C1 segment of cervical spinal cord (tissue), 14 donors: ENCODE measurements at regions not wholly inside any gene's neighbourhood (a gene's known extent, or its start where the extent isn't known, plus 50 kb on each side); places are given as distances from the start of the nearest gene placed in this dataset.
A peak's percentile ranks its signal among the peaks of the same experiment; 100 is the strongest.
"Not testable (repeated sequence)": the region's sequence is repeated elsewhere in the genome, so short reads cannot be mapped to it uniquely, and the experiment has no call there.

Source experiments
- DNase-seq, 14 donors: peaks; one replicate each; lab custom pipeline; 2025; lab: John Stamatoyannopoulos, UW

DNA sequence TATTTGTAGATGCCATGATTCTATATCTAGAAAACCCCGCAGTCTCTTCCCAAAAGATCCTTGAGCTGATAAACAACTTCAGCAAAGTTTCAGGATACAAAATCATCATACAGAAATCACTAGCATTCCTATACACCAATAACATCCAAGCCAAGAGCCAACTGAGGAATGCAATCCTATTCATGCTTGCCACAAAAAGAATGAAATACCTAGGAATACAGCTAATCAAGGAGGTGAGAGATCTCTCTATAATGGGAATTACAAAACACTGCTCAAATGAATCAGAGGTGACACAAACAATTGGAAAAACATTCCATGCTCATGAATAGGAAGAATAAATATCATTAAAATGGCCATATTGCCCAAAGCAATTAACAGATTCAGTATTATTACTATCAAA is 551.4 kb upstream of the SLC39A10 start:
- DNase-seq, result no peak

DNA sequence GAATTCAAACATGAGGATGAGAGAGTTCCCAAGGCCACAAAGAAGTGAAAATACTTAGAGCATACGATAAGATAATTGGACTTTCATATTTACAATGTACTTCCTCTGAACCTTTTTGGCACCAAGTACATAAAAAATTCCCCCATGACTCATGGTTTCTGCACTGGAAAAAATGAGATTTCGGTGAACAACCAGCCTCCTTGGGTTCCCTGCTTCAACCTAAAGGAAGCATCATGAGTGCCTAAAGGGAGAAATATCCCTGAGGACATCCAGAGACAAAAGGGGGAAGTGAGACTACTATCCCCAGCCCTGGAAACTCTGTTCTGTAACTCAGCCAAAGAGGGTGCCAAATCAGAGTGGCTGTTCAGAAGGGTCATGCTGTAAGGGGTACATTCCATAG is 562.7 kb upstream of the SLC39A10 start:
- no peak for DNase-seq

DNA sequence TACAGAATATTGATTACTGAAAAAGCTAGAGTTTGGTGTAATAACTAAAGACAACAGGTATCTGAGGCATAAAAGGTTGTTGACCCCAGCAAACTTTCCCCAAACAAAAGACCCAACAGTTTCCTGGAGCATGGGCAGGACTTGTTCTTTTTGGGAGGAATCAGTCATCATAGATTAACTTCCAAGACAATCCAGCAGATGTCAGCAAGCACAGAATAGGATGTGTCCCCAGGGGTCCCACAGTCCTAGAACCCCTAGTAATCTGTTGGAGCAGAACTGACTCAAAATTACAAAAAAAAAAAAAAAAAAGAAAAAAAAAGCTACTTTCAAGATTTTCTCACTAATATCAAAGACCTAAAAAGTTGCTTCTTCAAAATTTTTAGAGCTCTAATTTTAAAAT is 564.7 kb upstream of the SLC39A10 start:
- DNase-seq, result no peak

DNA sequence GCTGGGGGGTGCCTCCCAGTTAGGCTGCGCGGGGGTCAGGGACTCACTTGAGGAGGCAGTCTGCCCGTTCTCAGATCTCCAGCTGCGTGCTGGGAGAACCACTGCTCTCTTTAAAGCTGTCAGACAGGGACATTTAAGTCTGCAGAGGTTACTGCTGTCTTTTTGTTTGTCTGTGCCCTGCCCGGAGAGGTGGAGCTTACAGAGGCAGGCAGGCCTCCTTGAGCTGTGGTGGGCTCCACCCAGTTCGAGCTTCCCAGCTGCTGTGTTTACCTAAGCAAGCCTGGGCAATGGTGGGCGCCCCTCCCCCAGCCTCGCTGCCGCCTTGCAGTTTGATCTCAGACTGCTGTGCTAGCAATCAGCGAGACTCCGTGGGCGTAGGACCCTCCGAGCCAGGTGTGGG is 584.2 kb upstream of the SLC39A10 start:
- not testable (repeated sequence) for DNase-seq

DNA sequence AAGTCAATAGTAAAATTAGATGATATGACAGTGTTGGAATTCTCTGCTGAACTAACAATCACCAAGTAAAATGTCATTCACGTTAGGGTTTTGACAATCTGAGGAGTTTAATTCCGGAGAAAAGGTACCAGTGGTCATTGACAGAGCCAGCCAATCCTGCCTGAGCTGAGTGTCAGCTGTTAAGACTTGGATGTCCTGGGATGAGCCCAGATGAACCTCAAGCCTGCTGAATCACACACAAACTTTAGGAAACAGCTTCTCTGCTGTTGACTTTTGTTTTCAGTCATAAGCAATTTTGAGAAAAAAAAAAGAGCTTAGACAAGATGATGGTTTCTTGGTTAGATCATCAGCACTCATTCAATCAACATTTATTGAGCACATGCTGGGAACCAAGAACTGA is 600.0 kb upstream of the SLC39A10 start:
- DNase-seq, result no peak

DNA sequence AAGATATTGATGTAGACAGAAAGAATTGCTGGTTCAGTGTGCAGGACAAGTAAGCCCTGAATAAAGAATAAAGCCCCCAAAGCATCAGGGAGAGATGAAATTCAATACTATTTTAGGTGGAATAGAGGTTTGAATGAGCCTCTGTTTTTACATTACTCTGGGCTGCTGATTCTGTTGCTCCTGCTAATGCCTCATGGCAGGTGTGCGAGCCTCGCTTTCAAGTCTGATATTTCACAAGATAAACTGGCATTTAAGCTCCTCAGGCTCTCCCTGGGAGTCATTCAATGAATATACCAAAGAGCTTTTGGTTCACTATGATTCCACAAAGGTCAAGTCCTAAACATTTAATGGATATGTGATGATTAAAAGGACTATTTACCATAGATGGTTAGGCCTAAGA is 601.0 kb upstream of the SLC39A10 start:
- no peak for DNase-seq

DNA sequence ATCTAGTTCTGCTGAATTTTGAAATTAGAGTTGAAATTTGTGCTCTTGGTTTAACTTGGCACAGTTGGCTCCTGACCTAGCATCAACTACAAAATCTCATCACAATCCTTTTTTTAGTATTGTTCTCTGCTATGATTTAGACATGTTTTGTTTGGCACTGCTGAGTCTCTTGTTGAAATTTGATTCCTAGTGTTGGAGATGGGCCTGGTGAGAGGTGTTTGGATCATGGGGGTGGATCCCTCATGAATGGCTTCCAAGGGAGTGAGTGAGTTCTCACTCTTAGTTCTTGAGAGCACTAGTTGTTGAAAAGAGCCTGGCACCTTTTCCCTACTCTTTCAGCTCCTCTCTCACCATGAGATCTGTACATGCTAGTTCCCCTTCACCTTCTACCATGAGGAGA is 605.6 kb upstream of the SLC39A10 start:
- DNase-seq, result no peak

DNA sequence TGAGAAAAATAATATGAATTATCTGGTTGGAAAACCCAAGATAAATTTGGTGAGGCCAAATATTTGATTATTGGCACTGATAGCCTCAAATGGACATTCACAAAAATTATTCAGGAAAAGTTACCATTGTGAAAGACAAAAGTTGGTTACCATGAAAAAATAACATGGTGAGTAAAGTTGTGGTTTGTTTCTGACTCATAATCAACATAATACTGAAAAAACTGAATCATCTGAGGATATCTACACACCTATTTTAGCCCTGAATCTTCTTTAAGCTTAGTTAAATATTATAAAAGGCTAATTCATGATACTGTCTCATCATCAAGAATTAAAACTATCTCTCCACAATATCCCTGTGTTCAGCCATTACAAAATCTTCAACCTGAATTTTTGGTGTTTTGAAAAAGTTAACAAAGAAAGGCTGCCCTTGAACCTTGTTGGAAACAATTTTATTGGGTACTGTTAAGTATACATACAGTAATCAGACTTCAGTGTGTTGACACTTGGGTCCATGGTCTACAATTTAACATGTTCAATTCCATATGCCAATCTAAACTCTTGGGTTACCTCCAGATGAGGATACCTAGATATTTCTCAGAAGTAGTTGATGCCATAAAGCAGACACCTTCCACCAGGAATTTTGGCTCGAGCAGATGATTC is 607.5 kb upstream of the SLC39A10 start:
- no peak for DNase-seq

DNA sequence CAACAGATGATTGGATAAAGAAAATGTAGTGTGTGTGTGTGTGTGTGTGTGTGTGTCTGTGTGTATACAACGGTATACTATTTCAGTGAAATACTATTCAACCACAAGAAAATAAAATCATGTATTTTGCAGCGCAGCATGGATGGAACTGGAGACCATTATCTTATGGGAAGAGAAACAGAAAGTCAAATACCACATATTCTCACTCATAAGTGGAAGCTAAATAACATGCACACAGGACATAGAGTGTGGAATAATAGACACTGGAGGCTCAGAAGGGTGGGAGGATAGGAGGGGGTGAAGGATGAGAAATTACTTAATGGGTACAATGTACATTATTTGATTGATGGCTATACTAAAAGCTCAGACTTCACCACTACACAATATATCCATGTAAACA is 609.1 kb upstream of the SLC39A10 start:
- no peak for DNase-seq

DNA sequence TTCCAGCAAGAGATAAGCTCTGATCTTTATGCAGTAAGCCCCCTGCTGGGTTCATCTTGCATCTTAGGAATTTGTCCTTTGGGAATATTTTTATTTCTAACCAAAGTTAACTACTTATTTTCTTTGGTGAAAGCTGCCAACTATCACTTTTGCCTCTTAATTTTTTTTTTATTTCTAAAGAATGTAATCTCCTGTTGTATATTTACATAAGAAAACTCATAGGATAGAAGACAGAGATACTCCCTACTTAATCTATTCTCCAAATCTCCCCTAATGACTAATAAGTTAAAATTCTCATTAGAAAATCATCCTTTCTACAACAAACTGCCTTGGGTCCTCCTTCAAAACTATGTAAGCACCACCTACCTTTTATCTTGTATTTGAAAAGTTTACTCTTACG is 612.2 kb upstream of the SLC39A10 start:
- no peak for DNase-seq

DNA sequence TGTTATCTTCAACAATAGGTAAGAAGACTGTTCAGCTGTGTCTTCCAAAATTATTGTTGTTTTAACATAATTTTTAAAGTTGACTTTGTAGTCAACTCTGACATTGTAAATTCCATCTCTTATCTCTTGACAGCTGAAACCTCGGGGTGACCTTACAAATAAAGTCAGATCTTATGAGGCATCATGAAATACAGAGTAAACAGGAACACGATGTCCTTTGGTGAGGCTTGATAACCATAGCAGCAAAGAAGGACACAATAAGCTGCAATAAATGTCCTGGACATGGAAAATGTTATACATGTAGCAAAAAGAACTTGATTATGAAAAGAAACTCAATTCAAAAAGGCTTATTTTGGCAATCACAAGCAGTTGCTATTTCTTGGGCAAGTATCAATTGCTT is 618.9 kb upstream of the SLC39A10 start:
- DNase-seq, result no peak

DNA sequence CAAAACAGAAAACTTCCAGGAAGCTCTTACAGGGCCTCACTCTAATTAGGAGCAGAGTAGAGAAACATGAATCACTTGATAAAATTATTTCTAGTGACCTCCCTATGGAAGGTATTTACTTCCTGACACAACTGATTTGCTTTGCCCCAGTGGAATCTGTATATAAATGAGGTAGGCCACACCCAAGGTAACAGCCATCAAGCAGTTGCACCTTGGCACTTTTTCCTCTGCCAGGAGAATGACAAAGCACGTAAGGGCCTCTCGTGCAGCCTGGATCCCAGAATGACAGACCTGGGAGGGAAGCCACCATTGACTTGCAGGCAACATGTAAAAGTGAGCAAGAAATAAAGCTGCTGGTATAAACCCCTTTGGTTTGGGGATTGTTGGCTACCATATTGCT is 620.0 kb upstream of the SLC39A10 start:
- no peak for DNase-seq

DNA sequence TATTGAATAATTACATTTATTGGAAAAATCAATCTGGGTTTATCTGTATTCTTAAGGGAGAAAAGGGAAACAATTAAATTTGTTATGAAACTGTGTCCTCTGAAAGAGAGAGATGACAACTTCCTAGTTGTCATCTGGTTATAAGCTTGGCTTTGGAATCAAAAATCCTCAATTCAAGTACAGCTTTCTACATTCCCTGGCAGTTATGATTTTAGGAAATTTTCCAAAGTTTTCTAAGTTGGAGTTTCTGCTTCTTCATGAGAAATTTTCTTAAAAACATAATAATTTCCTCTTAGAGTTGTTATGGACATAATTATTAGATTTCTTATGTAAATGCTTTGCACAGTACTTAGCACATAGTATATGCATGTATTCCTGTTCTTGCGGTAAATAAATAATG is 625.6 kb upstream of the SLC39A10 start:
- no peak for DNase-seq

DNA sequence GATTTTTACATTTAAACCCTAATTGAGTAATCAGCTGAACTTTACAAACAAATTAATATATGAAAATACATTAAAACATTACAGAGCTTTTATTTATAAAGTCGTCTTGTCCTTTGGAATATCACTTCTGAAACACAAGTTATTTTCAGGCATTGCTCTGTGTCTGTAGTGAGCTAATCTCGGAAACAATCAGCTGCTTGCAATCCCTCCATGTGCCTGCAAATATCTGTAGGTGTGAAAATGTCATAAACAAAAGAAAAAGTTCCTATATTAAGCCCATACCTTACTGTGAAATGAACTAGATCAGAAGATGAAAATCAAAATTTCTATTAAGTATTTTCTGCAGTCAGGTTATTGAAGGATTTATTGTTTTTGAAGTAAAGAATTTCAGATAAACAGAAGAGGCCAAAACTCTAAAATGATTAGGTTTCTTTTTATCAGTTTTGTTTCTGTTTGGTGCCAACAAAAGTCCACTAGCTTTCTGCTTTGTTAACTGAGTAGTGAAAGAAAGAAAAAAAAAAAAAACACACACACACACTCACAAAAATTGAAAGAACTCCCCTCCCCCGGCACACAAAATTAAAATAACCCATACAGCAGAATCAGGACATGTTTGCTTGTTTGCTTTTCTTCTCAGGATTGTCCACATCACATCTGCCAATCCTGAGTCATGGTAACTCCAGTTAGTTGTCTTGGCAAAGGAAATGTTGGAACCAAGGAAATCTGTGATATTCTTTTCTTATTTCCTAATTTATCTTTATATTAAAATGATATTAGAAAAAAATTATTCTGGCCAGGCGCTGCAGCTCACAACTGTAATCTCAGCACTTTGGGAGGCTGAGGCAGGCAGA is 627.0 kb upstream of the SLC39A10 start:
- no peak for DNase-seq

DNA sequence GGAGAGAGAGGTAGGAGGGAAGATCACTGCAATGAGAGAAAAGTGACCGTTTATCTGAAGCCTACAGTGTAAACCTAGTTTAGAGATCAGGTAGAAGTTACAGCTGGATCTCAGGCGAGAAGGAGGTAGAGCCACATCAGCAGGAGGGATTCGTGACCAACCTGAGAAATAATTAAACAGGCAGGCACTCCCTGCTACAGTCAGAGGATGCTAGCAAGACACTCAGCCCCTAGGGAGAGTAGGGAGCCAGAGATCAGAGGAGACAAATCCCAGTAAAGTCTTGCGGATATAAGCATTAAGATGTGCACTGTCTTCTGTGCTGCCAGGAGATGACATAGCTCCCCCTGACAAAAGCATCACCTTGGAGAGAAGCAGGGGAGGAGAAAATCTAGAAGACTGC is 629.1 kb upstream of the SLC39A10 start:
- peak in 1 of 14 donors; percentile 0 for DNase-seq

DNA sequence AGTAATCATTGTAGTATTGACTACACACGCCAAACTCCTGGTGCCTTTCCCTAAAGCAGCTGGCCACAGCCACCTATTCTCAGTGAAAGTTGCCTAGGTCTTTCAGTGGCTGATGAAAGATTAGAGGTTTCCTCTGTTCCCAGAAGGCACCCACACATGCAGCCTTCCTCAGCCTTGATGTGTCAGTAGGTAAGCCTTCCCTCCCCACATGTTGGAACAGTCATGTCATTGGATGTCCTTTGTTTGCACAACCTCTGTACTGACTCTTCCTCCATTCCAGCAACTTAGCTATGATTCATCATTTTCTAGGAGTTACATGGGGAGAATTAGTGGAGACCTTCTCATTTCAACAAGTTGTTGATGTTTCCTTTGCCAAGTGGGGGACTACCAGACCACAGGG is 630.8 kb upstream of the SLC39A10 start:
- no peak for DNase-seq

DNA sequence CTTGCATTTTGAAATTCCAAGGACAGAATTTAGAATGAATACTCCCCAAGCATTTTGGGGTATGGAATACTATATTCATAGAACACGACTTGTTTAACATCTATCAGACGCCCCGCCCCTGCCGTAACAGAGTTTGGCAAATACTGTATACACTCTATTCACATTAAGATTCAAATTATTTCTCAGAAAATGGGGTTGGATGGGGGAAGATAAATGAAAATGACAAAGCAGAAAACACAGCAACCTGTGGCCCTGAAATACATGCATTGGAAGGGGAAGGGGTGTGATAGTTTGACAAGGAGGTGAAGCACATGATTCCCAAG is 634.6 kb upstream of the SLC39A10 start:
- DNase-seq, result no peak

DNA sequence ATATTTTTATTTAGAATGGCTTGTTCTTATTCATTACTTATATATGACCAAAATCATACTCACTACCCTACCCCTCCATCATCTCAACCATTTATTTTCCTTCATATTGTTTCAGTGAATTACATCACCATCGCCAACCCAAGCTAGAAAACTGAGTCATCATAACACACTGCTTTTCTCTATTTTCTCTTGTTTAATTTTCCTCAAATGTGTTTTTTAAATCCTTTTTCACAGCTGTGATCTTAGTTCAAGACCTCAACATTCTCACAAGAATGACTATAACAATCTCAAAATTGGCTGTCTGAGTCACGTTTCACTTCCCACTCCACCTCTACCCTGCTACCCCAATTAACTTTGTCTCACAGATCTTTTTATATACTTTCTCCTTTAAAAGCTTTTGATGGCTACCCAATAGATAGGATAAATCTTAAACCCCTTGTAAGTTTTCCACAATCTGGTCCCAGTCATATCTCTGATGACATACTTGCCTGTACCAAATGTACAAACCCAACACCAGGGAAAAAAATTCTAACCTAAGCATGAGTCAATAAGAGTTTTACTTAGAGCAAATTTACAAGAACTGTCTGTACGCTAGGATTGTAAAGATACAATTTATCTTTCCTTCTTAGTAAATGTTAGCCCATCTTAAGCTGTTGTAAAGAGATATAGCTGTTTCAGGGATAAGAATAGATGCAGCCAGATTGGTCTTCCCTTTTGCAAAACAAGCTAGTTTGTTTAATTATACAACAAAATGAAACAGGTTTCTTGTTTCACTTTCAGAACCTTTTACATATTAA is 635.1 kb upstream of the SLC39A10 start:
- DNase-seq, result no peak

DNA sequence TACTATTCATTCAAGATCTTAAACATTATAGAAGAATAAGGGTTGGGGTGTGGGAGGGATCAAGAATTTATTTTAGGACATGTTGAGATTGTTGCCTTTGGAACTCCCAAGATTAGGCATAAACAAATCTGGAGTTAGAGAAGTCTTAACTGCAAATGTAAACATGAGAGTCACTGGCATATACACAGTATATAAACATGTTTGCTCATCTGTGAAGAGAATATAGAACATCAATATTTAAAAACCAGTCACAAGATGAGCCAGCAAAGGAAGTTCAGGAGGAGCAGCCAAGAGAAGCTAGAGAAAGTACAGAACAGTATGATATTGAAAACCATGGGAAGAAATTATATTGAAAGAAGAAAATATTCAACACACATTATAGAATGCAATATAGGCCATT is 638.6 kb upstream of the SLC39A10 start:
- no peak for DNase-seq

DNA sequence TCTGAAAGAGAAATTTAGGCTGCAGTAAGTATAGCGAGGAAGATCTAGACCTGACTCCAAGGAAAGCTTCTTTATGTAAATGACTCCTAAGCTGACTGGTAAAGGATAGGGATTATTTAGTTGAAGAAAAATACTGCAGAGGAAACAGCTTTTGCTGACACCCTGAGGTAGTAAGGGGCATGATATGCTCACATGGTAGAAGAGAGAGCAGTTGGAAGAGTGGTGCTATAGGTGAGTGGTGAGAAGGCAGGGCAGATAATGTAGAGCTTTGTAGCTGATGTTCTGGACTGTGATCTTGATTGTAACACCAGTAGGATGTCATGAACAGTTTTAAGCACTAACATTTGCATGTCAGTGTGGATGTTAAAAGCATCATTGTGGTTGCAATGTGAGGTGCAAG is 639.1 kb upstream of the SLC39A10 start:
- DNase-seq, result no peak

DNA sequence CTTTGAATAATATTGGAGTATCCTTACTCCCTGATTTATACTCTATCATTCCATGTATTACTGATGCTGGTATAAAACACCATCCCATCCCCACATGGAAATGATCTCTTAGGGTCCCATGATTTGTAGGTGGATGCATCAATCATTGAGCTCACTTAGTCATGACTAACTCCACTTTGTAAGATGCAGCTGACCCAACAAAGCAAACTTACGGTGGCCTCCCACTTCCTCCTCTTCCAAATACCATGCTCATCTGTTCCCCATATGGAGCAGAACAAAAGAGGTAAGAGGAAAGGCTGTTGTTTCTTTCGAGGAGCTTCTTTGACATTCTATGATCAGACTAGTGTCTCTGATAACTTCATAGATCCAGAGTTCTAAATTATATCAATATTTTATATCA is 640.2 kb upstream of the SLC39A10 start:
- DNase-seq, result no peak

DNA sequence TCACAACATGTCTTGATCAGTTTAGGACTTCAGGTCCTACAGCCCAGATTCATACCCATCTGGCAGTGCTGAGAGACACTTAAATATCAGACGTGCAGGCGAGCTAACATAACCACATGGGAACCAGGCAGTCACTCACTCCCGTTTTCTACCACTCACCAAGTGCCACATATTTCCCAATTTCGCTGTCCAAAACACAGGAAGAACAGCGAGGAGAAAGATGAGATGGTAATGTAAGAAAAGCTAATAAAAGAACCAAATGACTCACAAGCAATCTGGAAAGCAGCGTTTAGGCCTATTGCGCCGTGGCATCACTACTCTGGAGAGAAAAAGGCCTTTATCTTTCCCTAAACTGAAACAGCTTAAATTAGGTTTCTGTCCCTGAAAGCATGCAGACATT is 647.8 kb upstream of the SLC39A10 start:
- no peak for DNase-seq

DNA sequence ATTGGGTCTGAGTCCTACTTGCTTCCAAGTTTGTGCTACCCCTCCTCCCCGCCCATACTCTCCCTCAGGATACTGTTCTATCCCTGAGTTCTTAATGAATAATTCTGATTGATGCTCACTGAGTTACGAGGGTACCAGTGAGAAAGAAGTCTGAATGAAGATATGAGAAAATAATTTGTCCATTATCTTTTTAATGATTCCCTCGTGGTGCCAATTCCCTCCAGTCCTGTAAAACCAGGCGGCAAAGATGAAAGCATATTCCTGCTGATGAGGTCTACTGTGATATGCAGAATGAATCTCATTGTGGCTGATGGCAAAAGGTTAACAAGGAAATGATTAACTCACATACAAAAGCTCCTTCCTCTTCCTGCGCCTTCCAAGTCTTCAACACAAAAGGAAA is 650.2 kb upstream of the SLC39A10 start:
- DNase-seq, result no peak
